GM12878 (cell line): ENCODE measurements at regions not wholly inside any gene's neighbourhood (a gene's known extent, or its start where the extent isn't known, plus 50 kb on each side); places are given as distances from the start of the nearest gene placed in this dataset.
A peak's percentile ranks its signal among the peaks of the same experiment; 100 is the strongest.
"Not testable (repeated sequence)": the region's sequence is repeated elsewhere in the genome, so short reads cannot be mapped to it uniquely, and the experiment has no call there.

Experiments used
- ATAC-seq: fragments of 200-7000 bp; cut with Tn5 transposase; 3 replicates; pipeline ENCODE4 v1.9.1; 2020; ENCODE audit warnings: mild to moderate bottlenecking, moderate library complexity
- BruUV-seq: library from RNA; stranded (reverse); fragments of 400-500 nt; replicated peaks from 2 replicates; lab custom pipeline; 2021; lab: Mats Ljungman, UMichigan
- CTCF ChIA-PET: fragments of 300-600 bp; sonication (Branson Sonifier 250); formaldehyde crosslinking; extraction: SDS; loops from one replicate; lab custom pipeline; 2021; ENCODE audit warnings: inconsistent platforms; lab: Yijun Ruan, JAX
- POLR2A ChIA-PET: fragments of 350-600 bp; formaldehyde crosslinking; extraction: SDS; loops from one replicate; lab custom pipeline; 2021; ENCODE audit warnings: inconsistent platforms; lab: Charles Lee
- RAD21 ChIA-PET: fragments of 300-600 bp; sonication (Branson Sonifier 250); formaldehyde crosslinking; loops from one replicate; lab custom pipeline; 2023; ENCODE audit warnings: antibody characterized with exemption; ENCODE audit not compliant: unreplicated experiment; lab: Charles Lee
- SMC1A ChIA-PET: fragments of 300-600 bp; sonication (Branson Sonifier 250); formaldehyde crosslinking; loops from one replicate; lab custom pipeline; 2023; ENCODE audit not compliant: unreplicated experiment, uncharacterized antibody; lab: Charles Lee
- DNase-seq: peaks from one replicate; pipeline ENCODE4 v3.0.0-alpha.2; 2011; ENCODE audit warnings: low read depth, low spot score
- FAIRE-seq: peaks from 3 replicates; lab custom pipeline; 2011; peaks lifted over from hg19 to GRCh38; lab: Jason Lieb, UNC
- H2AFZ ChIP-seq: 2 replicates; pipeline ENCODE4 v1.6.0; 2011; ENCODE audit warnings: low read depth, low read length, control low read depth; ENCODE audit not compliant: control insufficient read depth
- H3K27ac ChIP-seq: 2 replicates; pipeline ENCODE4 v1.5.1; 2011; ENCODE audit warnings: control low read depth; ENCODE audit not compliant: control insufficient read depth, insufficient read depth
- H3K27me3 ChIP-seq, 2 experiments: replicated peaks in 1 of 2; 2 replicates each; pipeline versions ENCODE4 v1.6.0 to v1.6.1; 2011; ENCODE audit warnings: low read length in 1 of 2; ENCODE audit not compliant: control insufficient read depth in 2 of 2, insufficient read depth in 2 of 2
- H3K36me3 ChIP-seq, 2 experiments: 2 replicates each; pipeline ENCODE4 v1.5.1; 2011; ENCODE audit warnings: low read length in 1 of 2; ENCODE audit not compliant: control insufficient read depth in 2 of 2, insufficient read depth in 2 of 2
- H3K4me1 ChIP-seq: 2 replicates; pipeline ENCODE4 v1.6.1; 2011; ENCODE audit warnings: mild to moderate bottlenecking, low read length, moderate library complexity, mixed read lengths; ENCODE audit not compliant: control insufficient read depth, insufficient read depth
- H3K4me2 ChIP-seq: 2 replicates; pipeline ENCODE4 v1.6.0; 2011; ENCODE audit warnings: control low read depth; ENCODE audit not compliant: control insufficient read depth, insufficient read depth
- H3K4me3 ChIP-seq: fragments of 200-600 bp; sonication (generic); 2 replicates; pipeline ENCODE4 v1.5.1; 2016
- H3K79me2 ChIP-seq: 2 replicates; pipeline ENCODE4 v1.6.0; 2011; ENCODE audit warnings: low read length; ENCODE audit not compliant: control insufficient read depth, insufficient read depth
- H3K9ac ChIP-seq: 2 replicates; pipeline ENCODE4 v1.8.0; 2011; ENCODE audit warnings: low read length, control low read depth, mixed read lengths; ENCODE audit not compliant: control insufficient read depth, insufficient read depth
- H3K9me3 ChIP-seq: replicated peaks from 3 replicates; pipeline ENCODE4 v1.5.1; 2011; ENCODE audit warnings: mild to moderate bottlenecking, low read length; ENCODE audit not compliant: control insufficient read depth, insufficient read depth
- H4K20me1 ChIP-seq: 2 replicates; pipeline ENCODE4 v1.6.0; 2011; ENCODE audit not compliant: control insufficient read depth, insufficient read depth
- RAD21 ChIP-seq: IDR thresholded peaks from 2 replicates; pipeline ENCODE4 v1.6.1; 2011; ENCODE audit warnings: mild to moderate bottlenecking, low read depth, low read length, moderate library complexity; ENCODE audit not compliant: insufficient read depth
- WGBS: methylation state at CpG from one replicate; pipeline ENCODE4 v1.1.6; 2016; ENCODE audit warnings: low lambda C conversion rate; ENCODE audit not compliant: insufficient replicate concordance, insufficient coverage; ENCODE audit errors: missing lambda C conversion rate; 5-methylcytosine and 5-hydroxymethylcytosine counted together
- in situ Hi-C: fragments of 300-500 bp; cut with MboI; formaldehyde crosslinking; loops from 9 replicates; pipeline ENCODE4 v1.14.3; 2018; ENCODE audit warnings: mixed read lengths
- intact Hi-C: fragments of 100-400 bp; cut with micrococcal nuclease; formaldehyde crosslinking; loops from one replicate; pipeline ENCODE4 v1.14.2; 2022; ENCODE audit not compliant: unreplicated experiment
- TF ChIP-seq, protein P1 (sequence below), 3 experiments: IDR thresholded peaks in 2 of 3; conservative IDR thresholded peaks in 1 of 3; 2 replicates each; pipeline ENCODE4 v1.5.1; 2011; ENCODE audit warnings: low read depth in 3 of 3, low read length in 3 of 3, mild to moderate bottlenecking in 3 of 3, control low read depth in 2 of 3, moderate library complexity in 2 of 3, inconsistent platforms in 1 of 3, mixed read lengths in 1 of 3; ENCODE audit not compliant: control insufficient read depth in 2 of 3, insufficient read depth in 1 of 3; ENCODE audit errors: extremely low read depth in 1 of 3

DNA sequence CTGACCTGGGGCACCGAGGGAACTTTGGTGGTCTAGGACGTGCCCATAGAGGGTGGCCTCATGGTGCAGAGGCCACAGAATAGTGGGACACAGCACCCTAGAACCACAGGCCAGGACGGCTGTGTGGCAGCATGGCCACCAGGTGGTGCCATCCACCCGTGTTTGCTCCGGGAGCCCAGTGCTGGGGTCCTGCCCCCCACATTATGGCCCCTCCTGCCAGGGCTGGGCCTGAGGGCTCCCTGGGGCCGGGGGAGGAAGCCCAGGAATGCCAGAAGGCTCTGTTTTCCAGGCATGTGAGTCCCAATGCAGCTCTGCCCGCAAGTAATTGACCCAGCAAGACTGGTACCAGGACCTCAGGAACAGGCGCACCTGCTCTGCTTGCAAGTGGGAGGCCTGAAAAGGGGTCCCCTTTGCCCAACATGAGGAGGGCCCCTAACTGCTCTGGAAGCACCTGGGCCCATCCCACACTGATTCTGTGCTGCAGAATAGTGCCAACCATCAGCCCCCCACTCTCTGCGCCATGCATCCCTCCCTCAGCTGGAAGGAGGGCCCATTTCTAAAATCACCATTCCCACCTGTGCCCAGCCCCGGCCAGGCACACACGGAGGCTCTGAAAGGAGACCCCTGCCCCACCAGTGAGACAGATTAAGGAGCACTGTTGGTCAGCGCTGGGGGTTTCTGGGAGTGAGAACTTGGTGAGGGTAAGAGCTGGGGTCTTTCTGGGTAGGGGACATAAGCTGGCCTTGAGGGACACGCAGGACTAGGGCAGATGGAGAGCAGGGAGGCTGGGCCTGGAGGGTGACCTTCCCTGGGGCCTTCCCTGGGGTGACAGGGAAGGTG is 174.4 kb downstream of the TBC1D2B start:
- CTCF ChIA-PET: interaction anchor here (0.6 to 4.6 kb wide), 9 partner anchors 7 to 210 kb away, joined by 3 to 37 read pairs (median 4); no protein-coding TSS in a partner anchor
- H3K27me3 ChIP-seq, H3K9me3 ChIP-seq, H3K9ac ChIP-seq, H2AFZ ChIP-seq, POLR2A ChIA-PET, H3K79me2 ChIP-seq, in situ Hi-C loops, H3K4me2 ChIP-seq, H3K4me1 ChIP-seq, BruUV-seq, H3K4me3 ChIP-seq, H3K27ac ChIP-seq, H3K36me3 ChIP-seq, DNase-seq, SMC1A ChIA-PET, H4K20me1 ChIP-seq: not testable (repeated sequence)
- 19% methylated on average over 12 of the region's 13 CpGs for WGBS
- intact Hi-C loops: loop anchor here (5.0 to 10.0 kb wide), 2 partner anchors 52 to 204 kb away; no protein-coding TSS in a partner anchor
- RAD21 ChIA-PET: interaction anchor here (1.0 kb wide), 1 partner anchor 205 kb away, joined by 3 read pairs; no protein-coding TSS in a partner anchor
- peak; percentile 43 for TF ChIP-seq RAD21
- TF ChIP-seq, protein P1, sequence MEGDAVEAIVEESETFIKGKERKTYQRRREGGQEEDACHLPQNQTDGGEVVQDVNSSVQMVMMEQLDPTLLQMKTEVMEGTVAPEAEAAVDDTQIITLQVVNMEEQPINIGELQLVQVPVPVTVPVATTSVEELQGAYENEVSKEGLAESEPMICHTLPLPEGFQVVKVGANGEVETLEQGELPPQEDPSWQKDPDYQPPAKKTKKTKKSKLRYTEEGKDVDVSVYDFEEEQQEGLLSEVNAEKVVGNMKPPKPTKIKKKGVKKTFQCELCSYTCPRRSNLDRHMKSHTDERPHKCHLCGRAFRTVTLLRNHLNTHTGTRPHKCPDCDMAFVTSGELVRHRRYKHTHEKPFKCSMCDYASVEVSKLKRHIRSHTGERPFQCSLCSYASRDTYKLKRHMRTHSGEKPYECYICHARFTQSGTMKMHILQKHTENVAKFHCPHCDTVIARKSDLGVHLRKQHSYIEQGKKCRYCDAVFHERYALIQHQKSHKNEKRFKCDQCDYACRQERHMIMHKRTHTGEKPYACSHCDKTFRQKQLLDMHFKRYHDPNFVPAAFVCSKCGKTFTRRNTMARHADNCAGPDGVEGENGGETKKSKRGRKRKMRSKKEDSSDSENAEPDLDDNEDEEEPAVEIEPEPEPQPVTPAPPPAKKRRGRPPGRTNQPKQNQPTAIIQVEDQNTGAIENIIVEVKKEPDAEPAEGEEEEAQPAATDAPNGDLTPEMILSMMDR (IDR thresholded peaks at IDR 0.05 in 2 of 3, conservative IDR thresholded peaks at IDR 0.05 in 1 of 3; ENCODE audit: control insufficient read depth in 2 of 3, extremely low read depth in 1 of 3, insufficient read depth in 1 of 3, low read depth in 3 of 3, low read length in 3 of 3): peak; percentile 61 to 76 (median 66)
- ATAC-seq (peak; percentile 82), FAIRE-seq (peak; percentile 27)
